ENCODE measurements at regions not wholly inside any gene's neighbourhood (a gene's known extent, or its start where the extent isn't known, plus 50 kb on each side); places are given as distances from the start of the nearest gene placed in this dataset.
"Not testable (repeated sequence)": the region's sequence is repeated elsewhere in the genome, so short reads cannot be mapped to it uniquely, and the experiment has no call there.

DNA sequence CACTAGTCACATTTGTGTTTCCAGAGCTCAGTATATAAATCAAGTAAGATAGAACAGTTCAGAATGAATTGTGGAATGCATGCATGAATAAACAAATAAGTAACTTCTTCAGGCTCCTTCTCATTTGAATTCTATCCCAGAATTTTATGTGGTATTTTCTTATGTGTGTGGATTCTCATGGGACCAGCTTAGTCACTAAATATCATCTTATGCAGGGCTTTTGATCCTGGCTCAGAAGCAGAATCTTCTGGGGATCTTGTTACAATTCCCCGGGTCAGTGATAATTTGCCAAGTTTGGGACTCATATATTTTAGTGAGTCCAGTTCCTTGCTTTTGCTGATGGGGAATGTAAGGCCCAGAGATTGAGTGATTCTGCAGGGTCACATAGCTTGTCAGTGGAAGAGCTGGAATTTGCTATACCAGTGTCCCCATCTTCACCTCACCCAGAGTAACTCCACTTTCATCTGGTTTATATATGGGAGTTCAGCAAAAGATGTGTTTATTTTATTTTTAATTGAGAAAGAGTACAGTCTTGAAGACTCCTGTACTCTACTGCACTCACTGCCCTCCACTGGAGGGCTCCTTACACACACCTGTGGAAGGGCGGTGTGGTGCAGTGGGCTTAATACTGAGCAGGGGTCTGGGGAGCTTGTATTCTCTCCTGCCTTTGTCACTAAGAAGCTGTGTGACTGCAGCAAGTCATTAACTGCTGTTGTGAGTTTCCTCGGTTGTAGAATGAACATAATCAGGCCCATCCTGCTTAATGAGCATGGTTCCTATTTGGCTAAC, 198.2 kb upstream of the CXorf66 start:
- no peak for DNase-seq (ENCODE audit: low spot score)

DNA sequence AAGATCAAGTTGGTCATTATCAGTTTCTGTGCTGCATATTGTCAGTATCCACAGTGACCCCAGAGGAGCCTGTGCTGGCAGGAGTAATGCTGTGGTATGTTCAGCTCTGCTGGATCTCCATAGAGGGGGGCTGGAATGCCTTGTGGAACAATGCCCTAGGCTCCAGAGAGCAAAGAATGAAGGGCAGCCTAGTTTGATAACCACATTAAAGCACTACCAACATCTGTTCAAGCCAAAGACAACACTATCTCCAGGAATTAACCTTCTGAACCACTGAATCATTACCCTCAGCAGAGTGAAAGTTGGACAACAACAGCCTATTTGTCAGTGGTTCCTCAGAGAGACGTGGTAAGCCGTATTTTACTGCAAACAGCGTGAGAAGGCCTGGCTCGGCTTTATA, 192.3 kb upstream of the CXorf66 start:
- no peak for DNase-seq (ENCODE audit: low spot score)

DNA sequence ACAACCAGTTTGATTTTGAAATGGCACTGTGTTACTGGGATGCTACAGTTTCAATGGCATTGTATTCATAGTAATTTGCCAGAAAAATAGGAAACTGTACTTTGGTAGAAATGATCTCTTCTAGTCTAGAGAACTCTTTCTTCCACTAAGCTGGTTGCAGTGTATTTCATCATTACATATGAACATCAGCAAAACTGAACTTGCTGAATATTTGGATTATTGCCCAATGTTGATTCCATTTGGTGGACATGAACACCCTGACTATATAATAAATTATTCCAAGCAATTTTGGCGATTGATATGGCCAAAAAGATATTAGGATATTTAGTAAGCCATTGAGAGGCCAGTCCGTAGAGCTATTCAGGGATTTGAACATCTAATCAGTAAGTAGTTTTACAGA, 191.8 kb upstream of the CXorf66 start:
- DNase-seq (ENCODE audit: low spot score): no peak

DNA sequence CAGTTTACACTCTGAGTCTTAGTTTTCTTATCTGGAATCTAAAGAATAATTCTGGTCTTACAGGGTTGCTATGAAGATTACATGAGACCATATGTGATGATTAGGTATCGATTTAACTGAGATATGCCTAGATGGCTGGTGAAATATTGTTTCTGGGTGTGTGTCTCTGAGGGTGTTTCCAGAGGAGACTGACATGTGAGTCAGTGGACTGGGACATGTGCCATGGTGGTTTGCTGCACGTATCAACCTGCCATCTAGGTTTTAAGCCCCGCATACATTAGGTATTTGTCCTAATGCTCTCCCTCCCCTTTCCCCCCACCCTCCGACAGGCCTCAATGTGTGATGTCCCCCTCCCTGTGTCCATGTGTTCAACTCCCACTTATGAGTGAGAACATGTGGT, 186.0 kb upstream of the CXorf66 start:
- no peak for DNase-seq (ENCODE audit: low spot score)

DNA sequence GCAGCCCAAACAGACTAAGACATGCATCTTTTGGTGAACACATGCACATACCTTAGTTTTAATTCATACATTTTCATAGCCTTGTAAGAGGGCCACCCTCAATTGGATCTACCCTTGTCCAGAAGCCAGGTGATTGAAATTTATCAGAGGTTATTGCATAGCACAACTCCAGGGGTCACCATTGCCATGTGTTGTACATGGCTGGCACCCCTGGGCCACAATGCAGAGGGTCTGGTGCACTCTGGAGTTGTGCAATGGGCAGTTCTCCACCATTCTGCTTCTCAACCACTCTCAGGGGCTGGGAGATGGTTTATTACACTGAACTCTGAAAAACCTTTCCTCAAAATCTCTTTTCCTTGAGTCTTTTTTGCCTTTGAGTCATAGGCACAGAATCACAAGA, 184.4 kb upstream of the CXorf66 start:
- no peak for DNase-seq (ENCODE audit: low spot score)

DNA sequence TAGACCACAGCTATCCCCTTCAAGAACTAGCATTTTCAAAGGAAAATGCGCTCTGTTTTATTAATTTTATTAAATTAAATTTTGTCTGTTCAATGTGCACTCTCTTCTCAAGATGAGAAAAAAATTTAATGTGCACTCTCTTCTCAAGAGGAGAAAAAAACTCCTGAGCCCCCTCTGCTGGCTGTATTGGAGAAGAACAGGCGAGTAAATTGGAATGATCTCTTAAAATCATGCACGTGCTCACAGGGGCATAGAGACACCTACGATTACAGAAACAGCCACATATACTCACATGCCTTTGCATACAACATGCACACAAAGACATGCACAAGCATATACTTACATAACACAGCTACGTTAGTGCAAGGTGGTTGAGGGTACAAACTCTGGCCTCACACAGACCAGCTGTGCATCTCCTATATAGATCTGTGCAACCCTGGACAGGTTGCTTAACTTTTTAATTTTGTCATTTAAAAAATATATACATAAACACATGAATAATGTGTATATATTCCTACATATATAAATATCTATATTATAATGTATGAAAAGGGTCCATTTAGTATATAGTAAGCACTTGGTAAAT, 176.2 kb upstream of the CXorf66 start:
- DNase-seq (ENCODE audit: low spot score): peak; percentile 29

DNA sequence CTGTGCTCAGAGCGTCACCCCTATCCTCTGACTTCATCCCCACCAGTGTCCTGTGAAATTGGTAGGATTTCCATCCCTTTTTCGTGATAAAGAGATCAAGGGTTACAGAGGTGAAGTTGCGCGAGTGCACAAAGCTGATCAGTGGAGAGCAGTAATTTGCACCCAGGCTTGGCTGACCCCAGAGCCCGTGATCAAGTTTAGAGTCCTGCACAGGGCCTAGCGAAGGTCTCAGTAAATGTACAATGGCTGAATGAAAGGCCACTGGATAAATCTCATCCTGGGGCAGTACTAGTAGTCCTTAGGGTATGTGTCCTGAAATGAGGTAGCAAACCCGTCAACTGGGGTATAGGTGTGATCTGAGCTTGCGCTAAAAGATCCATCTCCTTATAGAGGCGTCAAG, 173.2 kb upstream of the CXorf66 start:
- not testable (repeated sequence) for DNase-seq (ENCODE audit: low spot score)

DNA sequence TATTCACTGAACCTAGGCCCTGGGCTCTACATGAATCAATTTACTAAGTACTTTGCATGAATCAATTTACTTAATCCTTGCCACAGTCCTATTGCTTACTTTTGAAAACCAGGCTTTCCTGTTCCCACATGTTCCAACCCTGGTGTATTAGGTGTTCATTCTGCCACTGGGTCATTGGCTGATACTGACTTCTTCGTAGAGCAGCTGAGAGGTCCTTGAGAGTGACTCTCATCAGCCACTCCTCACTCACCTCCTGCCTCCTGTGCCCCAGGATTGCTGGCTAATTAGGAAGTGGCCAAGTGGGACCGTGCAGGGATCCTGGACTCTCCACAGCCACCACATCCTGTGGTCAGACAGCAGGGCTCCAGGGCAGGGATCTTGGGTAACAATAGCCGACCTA, 172.7 kb upstream of the CXorf66 start:
- DNase-seq (ENCODE audit: low spot score): not testable (repeated sequence)

DNA sequence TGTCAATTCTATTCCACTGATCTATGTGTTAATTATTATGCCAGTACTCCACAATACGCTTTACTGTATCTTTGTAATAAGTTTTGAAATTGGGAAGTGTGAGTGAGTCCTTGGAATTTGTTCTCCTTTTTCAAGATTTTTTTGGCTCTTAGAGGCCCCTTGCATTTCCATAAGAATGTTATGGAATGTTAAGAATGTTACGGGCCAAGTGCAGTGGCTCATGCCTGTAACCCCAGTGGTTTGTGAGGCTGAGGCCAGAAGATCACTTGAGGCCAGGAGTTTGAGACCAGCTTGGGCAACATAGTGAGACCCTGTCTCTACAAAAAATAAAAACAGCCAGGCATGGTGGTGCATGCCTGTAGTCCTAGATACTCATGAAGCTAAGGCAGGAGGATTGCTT, 167.6 kb upstream of the CXorf66 start:
- DNase-seq (ENCODE audit: low spot score): no peak

DNA sequence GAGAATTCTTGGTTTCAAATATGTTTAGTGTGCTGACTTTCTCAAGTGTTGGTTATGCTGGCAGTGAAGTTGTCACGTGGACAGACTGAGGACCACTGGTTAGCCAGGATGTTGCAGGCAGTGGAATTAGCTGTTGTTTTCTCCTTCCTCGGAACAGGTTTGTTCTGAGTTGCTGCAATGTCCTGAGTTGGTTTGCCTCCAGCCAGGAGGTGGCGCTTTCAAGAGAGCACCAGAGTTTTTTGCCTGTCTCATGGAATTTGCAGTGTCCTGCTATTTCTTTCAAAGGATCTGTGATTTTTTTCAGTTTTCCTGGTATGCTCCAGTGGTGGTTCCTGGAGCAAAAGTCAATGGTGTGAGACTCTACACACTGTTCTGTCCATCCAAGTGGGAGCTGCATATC, 158.1 kb upstream of the CXorf66 start:
- DNase-seq (ENCODE audit: low spot score): no peak

DNA sequence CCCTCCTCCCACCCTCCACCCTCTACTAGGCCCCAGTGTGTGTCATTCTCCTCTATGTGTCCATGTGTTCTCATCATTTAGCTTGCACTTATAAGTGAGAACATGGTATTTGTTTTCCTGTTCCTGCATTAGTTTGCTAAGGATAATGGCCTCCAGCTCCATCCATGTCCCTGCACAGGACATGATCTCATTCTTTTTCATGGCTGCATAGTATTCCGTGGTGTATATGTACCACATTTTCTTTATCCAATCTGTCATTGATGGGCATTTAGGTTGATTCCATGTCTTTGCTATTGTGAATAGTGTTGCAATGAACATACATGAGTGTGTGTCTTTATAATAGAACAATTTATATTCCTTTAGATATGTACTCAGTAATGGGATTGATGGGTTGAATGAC, 148.7 kb upstream of the CXorf66 start:
- not testable (repeated sequence) for DNase-seq (ENCODE audit: low spot score)

DNA sequence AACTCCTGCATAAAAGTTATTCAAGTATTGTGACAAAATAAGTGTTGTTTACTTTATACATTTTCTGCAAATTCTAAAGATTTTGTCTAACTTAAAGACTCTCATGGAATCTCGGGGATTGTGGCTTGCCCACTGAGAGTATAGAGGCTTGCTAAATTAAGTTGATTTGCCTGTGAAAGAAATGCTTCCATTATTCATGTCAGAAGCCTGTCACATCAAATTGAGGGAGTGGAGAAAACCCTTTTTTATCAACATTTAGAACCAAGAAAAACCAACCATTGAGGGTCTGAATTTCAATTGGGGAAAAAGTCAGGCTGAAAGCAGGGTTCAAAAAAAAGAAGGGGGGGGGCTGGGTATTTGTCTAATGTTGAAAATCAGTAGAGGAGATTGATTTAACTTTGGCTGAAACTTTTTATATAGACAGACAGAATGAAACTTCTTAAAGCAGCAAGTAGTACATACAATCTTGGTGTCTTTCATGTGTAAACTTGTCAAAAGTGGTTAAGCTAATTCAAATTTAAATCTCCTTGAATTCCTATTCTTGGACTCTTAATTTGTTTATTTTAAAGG, 144.8 kb upstream of the CXorf66 start:
- no peak for DNase-seq (ENCODE audit: low spot score)

DNA sequence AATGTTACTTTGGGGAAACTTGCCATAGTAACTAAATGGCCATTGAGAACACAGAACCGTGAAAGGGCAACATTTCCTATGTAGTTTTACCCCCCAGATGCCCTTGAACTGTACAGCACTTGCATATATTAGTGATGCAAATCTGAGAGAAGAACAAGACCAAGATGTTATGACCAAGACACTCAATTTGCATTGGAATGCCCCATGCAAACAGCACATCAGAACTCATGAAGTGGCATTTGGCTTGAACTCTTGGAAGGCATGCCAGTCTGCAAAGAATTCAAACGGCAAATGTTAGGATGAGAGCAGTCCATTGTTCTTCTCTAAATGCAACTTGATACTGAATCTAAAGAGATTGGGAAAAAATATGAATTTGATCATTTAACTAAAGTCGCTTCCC, 139.4 kb upstream of the CXorf66 start:
- no peak for DNase-seq (ENCODE audit: low spot score)

DNA sequence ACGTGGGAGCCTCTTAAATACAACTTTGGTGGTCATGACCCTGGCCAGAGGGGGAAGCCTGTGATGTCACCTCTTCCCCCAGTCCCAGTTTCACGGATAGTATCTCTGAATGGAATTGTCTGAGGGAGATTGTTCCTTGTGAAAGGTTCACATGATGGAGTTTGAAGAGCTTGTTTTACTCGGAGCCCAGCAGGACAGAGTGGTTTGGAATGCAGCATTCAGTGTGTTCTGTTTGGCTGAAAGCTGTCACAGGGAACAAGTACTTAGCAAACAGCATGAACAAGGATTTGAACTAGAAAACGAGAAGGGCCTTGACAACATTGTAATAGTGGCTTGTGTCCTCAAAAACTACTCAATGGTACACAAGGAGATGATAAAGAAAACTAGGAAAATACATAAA, 133.9 kb upstream of the CXorf66 start:
- no peak for DNase-seq (ENCODE audit: low spot score)

DNA sequence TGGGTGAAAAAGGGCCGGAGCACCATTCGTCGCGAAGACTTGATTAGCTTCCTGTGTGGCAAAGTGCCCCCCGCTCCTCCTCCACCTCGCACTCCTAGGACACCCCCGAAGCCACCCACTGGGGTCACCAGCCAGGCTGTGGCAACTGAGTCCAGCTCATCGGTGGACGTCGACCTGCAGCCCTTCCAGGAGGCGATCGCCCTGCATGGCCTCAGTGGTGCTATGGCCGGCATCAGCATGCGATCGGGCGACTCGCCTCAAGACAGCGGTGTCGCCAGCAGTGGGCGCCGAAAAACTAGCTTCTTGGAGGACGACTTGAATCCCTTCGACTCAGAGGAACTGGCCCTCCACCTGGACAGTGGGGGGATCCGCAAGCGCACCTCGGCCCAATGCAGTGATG, 126.8 kb upstream of the CXorf66 start:
- DNase-seq (ENCODE audit: low spot score): no peak

DNA sequence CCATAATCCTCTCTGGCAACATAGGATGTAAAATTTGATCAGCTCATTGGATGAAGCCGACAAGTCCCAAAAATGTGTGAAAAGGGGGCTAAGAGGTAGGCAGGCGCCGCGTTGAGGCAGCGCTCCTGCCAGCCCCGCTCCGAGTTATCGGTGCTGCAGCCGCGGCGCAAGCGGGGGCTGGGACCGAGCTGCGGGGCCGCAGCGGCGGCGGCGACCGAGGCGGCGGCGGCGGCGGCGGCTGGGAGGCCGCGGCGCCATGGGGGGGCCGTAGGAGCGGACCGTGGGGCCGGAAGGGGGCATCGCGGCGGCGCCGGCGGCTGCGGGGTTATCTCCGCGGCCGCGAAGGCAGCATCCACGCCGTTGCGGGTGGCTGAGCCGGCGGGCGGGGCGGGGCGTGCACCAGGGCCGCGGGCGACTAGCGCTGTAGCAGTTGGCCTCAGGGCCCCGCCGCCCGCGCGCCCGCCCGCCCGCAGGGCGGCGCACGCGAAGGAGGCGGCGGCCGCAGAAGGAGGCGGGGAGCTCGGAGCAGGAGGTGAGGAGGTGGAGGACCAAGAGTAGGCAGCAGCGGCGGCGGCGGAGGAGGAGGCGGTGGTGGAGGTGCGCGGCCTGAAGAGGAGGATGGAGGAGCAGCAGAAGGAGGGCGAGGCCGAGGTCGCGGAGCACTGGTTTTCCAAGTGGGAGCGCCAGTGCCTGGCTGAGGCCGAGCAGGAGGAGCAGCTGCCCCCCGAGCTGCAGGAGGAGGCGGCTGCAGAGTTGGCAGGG, 126.0 kb upstream of the CXorf66 start:
- DNase-seq (ENCODE audit: low spot score): no peak

DNA sequence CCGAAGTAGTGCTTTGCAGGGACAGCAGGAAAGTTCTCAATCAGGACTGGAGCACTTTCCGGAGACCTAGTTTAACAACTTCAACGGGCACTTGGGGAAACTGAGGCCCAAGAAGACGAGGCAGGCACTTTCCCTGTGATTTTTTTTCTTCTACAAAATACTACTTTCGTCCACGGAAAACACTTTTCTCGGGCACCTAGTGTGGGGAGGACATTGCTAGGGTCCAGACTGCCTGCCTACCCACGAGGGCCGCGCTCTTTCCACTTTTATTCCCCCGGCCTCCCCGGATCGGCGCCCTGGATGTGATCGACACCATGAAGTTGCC, 125.4 kb upstream of the CXorf66 start:
- DNase-seq (ENCODE audit: low spot score): no peak

DNA sequence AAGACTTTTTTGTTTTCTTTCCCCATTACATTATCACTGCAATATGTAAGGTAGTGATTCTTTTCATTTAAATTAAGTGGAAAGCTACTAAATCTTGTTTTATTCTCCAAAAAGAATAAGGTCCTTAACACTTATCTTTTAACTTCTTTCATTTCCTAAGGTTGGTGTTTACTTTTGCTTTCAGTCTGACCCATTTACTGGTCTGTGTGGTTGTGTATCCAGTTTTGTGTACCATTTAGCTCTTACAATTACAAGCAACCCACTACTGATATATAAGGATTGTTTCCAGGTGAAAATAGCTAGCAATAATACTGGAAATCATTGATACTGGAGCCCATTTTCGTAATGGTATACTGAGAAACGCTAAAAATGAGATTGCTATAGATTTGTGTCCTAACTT, 123.1 kb upstream of the CXorf66 start:
- DNase-seq (ENCODE audit: low spot score): no peak

DNA sequence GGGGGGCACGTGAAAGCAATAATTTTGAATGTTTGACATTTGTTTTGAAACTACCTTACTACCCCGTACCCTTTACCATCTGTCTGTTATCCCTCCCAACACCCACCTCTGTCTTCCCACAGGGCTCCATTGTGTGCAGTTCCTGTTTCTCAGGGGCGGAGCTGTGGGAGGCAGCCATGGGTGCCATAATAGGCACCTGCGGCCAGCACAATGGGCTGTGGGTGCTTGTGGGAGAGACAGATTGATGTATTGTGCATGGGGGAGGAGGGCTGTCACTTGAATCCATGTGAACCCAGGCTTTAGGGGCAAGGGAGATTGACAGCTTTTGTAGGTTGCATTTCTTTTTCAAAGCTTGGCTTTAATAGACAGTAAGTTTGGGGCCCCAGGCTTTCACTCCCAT, 122.6 kb upstream of the CXorf66 start:
- DNase-seq (ENCODE audit: low spot score): no peak

DNA sequence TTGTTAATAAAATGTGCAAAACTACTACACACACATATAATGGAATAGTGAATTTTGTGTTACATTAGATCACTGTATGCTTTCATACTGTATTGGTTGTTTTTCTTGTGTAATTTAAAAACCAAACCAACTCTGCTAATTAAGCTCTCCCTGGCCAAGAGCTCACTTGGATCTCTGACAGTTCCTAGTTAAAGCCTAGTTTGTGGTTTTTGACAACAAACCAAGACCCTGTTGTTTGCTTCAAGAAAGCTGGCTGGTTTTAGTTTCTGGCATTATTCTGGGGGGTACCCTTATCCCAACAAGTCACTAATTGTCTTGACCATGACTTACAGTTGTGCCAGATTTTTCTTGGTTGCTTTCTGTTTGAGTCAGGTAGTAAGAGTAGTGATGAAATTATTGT, 121.4 kb upstream of the CXorf66 start:
- no peak for DNase-seq (ENCODE audit: low spot score)

DNA sequence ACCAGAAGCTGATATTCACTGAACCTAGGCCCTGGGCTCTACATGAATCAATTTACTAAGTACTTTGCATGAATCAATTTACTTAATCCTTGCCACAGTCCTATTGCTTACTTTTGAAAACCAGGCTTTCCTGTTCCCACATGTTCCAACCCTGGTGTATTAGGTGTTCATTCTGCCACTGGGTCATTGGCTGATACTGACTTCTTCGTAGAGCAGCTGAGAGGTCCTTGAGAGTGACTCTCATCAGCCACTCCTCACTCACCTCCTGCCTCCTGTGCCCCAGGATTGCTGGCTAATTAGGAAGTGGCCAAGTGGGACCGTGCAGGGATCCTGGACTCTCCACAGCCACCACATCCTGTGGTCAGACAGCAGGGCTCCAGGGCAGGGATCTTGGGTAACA, 109.5 kb upstream of the CXorf66 start:
- not testable (repeated sequence) for DNase-seq (ENCODE audit: low spot score)

DNA sequence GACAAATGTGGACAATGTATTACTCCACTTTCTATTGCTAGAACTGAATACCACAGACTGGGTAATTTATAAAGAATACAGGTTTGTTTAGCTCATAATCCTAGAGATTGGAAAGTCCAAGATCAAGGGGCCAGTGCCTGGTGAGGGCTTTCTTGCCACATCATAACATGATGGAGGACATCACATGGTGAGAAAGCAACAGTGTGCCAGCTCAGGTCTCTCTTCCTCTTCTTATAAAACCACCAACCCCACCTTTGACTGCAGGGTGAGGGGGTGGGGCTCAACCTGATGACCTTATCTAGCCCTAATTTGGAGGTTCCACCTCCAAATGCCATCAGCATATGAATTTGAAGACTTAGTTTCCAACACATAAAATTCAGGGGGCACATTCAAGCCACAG, 105.7 kb upstream of the CXorf66 start:
- no peak for DNase-seq (ENCODE audit: low spot score)

Measured in cerebellar cortex (tissue), 1 donor.